Stomach (tissue), 4 donors: ENCODE measurements at regions not wholly inside any gene's neighbourhood (a gene's known extent, or its start where the extent isn't known, plus 50 kb on each side); places are given as distances from the start of the nearest gene placed in this dataset.

Experiments
- EP300 ChIP-seq: sonication (generic); formaldehyde crosslinking; IDR thresholded peaks from one replicate; pipeline ENCODE4 v1.6.1; 2017; ENCODE audit warnings: antibody characterized with exemption
- POLR2A ChIP-seq, 4 donors: fragments of 450-650 bp; IDR thresholded peaks; one replicate each; pipeline ENCODE4 v1.6.1; 2016; ENCODE audit warnings: antibody characterized with exemption in 4 of 4, control low read depth in 2 of 4, mild to moderate bottlenecking in 1 of 4, moderate library complexity in 1 of 4
- POLR2AphosphoS5 ChIP-seq, 3 donors: sonication (generic); formaldehyde crosslinking; IDR thresholded peaks; one replicate each; pipeline ENCODE4 v1.6.1; 2016; ENCODE audit warnings: antibody characterized with exemption in 3 of 3
- TF ChIP-seq, protein P1 (sequence below), 7 experiments: fragments of 450-650 bp in 4 of 7; fragments of 200-600 bp in 3 of 7; sonication (generic) in 3 of 7; IDR thresholded peaks; one replicate each; pipeline ENCODE4 v1.5.1; 2016 to 2019; ENCODE audit warnings: antibody characterized with exemption in 7 of 7, control low read depth in 2 of 7, mild to moderate bottlenecking in 1 of 7

DNA sequence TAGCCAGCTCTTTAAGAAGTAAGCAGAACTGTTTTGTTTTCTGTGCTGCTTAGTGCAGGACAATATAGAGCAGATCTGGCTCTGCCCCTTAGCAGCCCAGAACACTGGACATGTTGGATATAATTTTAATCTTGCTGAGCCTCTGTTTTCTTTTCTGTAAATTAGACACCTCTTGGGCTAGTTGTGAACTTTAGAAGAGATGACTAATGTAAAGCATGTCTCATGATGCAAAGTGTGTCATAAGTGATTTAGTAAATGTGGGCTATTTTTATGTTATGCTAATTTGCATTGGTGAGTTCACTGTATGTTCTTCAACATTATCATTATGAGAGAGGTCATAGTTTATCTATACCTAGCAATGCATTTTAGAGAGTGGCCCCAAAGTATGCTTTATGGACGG lies 156.1 kb upstream of the ADAMTSL1 start:
- TF ChIP-seq, protein P1, sequence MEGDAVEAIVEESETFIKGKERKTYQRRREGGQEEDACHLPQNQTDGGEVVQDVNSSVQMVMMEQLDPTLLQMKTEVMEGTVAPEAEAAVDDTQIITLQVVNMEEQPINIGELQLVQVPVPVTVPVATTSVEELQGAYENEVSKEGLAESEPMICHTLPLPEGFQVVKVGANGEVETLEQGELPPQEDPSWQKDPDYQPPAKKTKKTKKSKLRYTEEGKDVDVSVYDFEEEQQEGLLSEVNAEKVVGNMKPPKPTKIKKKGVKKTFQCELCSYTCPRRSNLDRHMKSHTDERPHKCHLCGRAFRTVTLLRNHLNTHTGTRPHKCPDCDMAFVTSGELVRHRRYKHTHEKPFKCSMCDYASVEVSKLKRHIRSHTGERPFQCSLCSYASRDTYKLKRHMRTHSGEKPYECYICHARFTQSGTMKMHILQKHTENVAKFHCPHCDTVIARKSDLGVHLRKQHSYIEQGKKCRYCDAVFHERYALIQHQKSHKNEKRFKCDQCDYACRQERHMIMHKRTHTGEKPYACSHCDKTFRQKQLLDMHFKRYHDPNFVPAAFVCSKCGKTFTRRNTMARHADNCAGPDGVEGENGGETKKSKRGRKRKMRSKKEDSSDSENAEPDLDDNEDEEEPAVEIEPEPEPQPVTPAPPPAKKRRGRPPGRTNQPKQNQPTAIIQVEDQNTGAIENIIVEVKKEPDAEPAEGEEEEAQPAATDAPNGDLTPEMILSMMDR (IDR thresholded peaks at IDR 0.05): no peak
- TF ChIP-seq POLR2A (IDR thresholded peaks at IDR 0.05): no peak
- no peak for TF ChIP-seq POLR2AphosphoS5 (IDR thresholded peaks at IDR 0.05)
- TF ChIP-seq EP300: no peak
